ENCODE measurements at regions not wholly inside any gene's neighbourhood (a gene's known extent, or its start where the extent isn't known, plus 50 kb on each side); places are given as distances from the start of the nearest gene placed in this dataset.

DNA sequence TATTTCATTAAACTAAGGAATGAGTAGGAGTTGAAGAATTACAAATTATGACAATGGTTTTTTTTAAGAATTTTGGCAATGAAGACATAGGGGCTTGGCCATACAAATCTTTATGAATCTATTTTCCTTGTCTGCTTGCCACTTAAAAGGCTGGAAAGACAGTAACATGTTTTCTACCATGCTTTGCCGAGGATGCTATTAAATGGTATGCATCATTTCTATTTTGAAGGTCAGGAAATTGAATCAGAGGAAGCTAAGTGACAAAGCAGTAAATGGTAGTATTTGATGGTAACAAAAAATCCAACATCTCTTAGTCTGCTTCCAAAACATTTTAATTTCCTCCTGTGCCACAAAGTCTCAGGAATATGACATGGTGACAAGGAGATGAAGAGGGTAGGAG lies 287.2 kb downstream of the RFPL4B start:
- no peaks in the 10 kb centered on the region for H3K4me1 ChIP-seq (ENCODE audit: control insufficient read depth, insufficient read depth, low read depth, low read length)
- 100% methylated on average over 1 of the region's 1 CpG for WGBS
- no peak overlapping the region for H2BK12ac ChIP-seq (ENCODE audit: low read length in 2 of 2)
- H3K4me3 ChIP-seq (ENCODE audit: insufficient read depth in 1 of 2, low read depth in 1 of 2, low read length in 2 of 2) = no peak overlapping the region
- H3K4me2 ChIP-seq (ENCODE audit: low read length, poor library complexity, severe bottlenecking) = no peak overlapping the region
- H2BK15ac ChIP-seq (ENCODE audit: low read depth, poor library complexity, severe bottlenecking) = no peak overlapping the region
- no peak overlapping the region for H3K27ac ChIP-seq (ENCODE audit: low read length, poor library complexity, severe bottlenecking)
- no peaks in the 10 kb centered on the region for H3K79me1 ChIP-seq (replicated peaks; ENCODE audit: low read length, poor library complexity, severe bottlenecking)
- no peak overlapping the region for H3K14ac ChIP-seq (ENCODE audit: low read length in 2 of 2)
- H3K9me3 ChIP-seq (ENCODE audit: control insufficient read depth, low read length) = no peaks in the 10 kb centered on the region
- H4K91ac ChIP-seq (ENCODE audit: low read length) = no peak overlapping the region
- no peak for DNase-seq
- H3K4ac ChIP-seq (ENCODE audit: low read depth in 1 of 2, low read length in 2 of 2) = no peak overlapping the region
- H3K9ac ChIP-seq (ENCODE audit: low read length) = no peak overlapping the region
- H2AK5ac ChIP-seq (ENCODE audit: low read length, severe bottlenecking) = no peak overlapping the region
- no peak overlapping the region for H2BK120ac ChIP-seq (ENCODE audit: low read depth, low read length)
- H3K18ac ChIP-seq (ENCODE audit: low read depth in 1 of 2, low read length in 2 of 2) = no peak overlapping the region
- H3K27me3 ChIP-seq (ENCODE audit: control insufficient read depth in 1 of 2, insufficient read depth in 1 of 2, low read length in 2 of 2) = no peaks in the 10 kb centered on the region
- no peaks in the 10 kb centered on the region for H3K36me3 ChIP-seq (ENCODE audit: control insufficient read depth in 1 of 2, insufficient read depth in 2 of 2, low read depth in 1 of 2, low read length in 2 of 2)
- H2AFZ ChIP-seq (ENCODE audit: low read depth, low read length) = no peak overlapping the region
- no peak overlapping the region for H2BK5ac ChIP-seq (ENCODE audit: low read depth, low read length, poor library complexity, severe bottlenecking)
- H3K23ac ChIP-seq (ENCODE audit: low read length in 2 of 2) = no peak overlapping the region
- H4K8ac ChIP-seq (ENCODE audit: low read length) = no peak overlapping the region

DNA sequence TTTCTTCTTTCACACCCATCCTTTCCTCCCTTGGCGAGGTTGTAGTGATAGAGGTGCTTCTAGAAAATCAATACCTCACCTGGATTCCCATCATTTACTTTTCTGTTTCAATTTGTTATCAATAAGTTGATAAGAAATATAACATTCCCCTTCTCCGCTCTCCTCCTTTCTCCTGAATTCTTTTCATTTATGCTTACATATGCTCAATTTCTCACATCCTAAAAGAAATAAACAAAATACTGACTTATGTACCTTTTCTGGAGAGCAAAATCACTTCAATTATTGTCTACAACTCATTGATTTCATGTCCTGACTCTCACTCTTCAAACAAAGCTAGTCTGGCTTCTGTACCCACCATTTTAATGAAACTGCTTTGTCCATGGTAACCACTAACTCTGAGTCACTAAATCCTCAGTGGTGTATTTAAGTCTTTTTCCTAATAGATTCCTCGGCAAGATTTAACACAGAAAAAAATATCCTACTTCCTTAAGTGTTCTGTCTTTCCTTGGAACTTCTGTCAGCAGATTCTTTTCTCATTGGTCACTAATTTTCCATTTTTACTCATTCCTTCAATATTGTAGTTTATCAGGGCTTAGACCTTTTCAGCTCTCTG lies 289.6 kb downstream of the RFPL4B start:
- Histone ChIP-seq H2BK120ac (ENCODE audit: low read depth, low read length) (no peak overlapping the region), H3K27ac (ENCODE audit: low read length, poor library complexity, severe bottlenecking) (peak overlapping the region; percentile 38), H3K4me2 (ENCODE audit: low read length, poor library complexity, severe bottlenecking) (no peak overlapping the region), H3K9me3 (ENCODE audit: control insufficient read depth, low read length) (no peaks in the 10 kb centered on the region), H3K18ac (ENCODE audit: low read depth in 1 of 2, low read length in 2 of 2) (no peak overlapping the region), H2BK5ac (ENCODE audit: low read depth, low read length, poor library complexity, severe bottlenecking) (no peak overlapping the region), H2AFZ (ENCODE audit: low read depth, low read length) (no peak overlapping the region), H2AK5ac (ENCODE audit: low read length, severe bottlenecking) (no peak overlapping the region), H3K27me3 (ENCODE audit: control insufficient read depth in 1 of 2, insufficient read depth in 1 of 2, low read length in 2 of 2) (no peaks in the 10 kb centered on the region), H4K91ac (ENCODE audit: low read length) (no peak overlapping the region), H3K79me1 (replicated peaks; ENCODE audit: low read length, poor library complexity, severe bottlenecking) (no peaks in the 10 kb centered on the region), H3K4ac (ENCODE audit: low read depth in 1 of 2, low read length in 2 of 2) (no peak overlapping the region), H3K4me3 (ENCODE audit: insufficient read depth in 1 of 2, low read depth in 1 of 2, low read length in 2 of 2) (peak overlapping the region in 1 of 2 experiments; percentile 25), H3K9ac (ENCODE audit: low read length) (peak overlapping the region; percentile 59), H3K14ac (ENCODE audit: low read length in 2 of 2) (no peak overlapping the region), H3K36me3 (ENCODE audit: control insufficient read depth in 1 of 2, insufficient read depth in 2 of 2, low read depth in 1 of 2, low read length in 2 of 2) (no peaks in the 10 kb centered on the region), H3K23ac (ENCODE audit: low read length in 2 of 2) (no peak overlapping the region), H2BK12ac (ENCODE audit: low read length in 2 of 2) (no peak overlapping the region), H3K4me1 (ENCODE audit: control insufficient read depth, insufficient read depth, low read depth, low read length) (no peaks in the 10 kb centered on the region), H4K8ac (ENCODE audit: low read length) (no peak overlapping the region), H2BK15ac (ENCODE audit: low read depth, poor library complexity, severe bottlenecking) (no peak overlapping the region)
- peak; percentile 65 for DNase-seq
- 58% methylated on average over 2 of the region's 3 CpGs for WGBS

GRCh38 chr6:112639391-112639831 lies 292.3 kb downstream of the RFPL4B start:
- no peak overlapping the region for H3K4ac ChIP-seq (ENCODE audit: low read depth in 1 of 2, low read length in 2 of 2)
- no peak overlapping the region for H4K8ac ChIP-seq (ENCODE audit: low read length)
- no peaks in the 10 kb centered on the region for H3K27me3 ChIP-seq (ENCODE audit: control insufficient read depth in 1 of 2, insufficient read depth in 1 of 2, low read length in 2 of 2)
- peaks cover 2% of the 10 kb centered on the region for H3K4me1 ChIP-seq (ENCODE audit: control insufficient read depth, insufficient read depth, low read depth, low read length)
- no peaks in the 10 kb centered on the region for H3K79me1 ChIP-seq (replicated peaks; ENCODE audit: low read length, poor library complexity, severe bottlenecking)
- no peak overlapping the region for H2BK12ac ChIP-seq (ENCODE audit: low read length in 2 of 2)
- no peak overlapping the region for H2BK15ac ChIP-seq (ENCODE audit: low read depth, poor library complexity, severe bottlenecking)
- no peaks in the 10 kb centered on the region for H3K36me3 ChIP-seq (ENCODE audit: control insufficient read depth in 1 of 2, insufficient read depth in 2 of 2, low read depth in 1 of 2, low read length in 2 of 2)
- no peak overlapping the region for H3K14ac ChIP-seq (ENCODE audit: low read length in 2 of 2)
- no peak overlapping the region for H3K18ac ChIP-seq (ENCODE audit: low read depth in 1 of 2, low read length in 2 of 2)
- no peak overlapping the region for H2BK5ac ChIP-seq (ENCODE audit: low read depth, low read length, poor library complexity, severe bottlenecking)
- H3K27ac ChIP-seq (ENCODE audit: low read length, poor library complexity, severe bottlenecking) = no peak overlapping the region
- no peak overlapping the region for H3K4me3 ChIP-seq (ENCODE audit: insufficient read depth in 1 of 2, low read depth in 1 of 2, low read length in 2 of 2)
- no peak overlapping the region for H2AK5ac ChIP-seq (ENCODE audit: low read length, severe bottlenecking)
- H2BK120ac ChIP-seq (ENCODE audit: low read depth, low read length) = no peak overlapping the region
- H3K9ac ChIP-seq (ENCODE audit: low read length) = no peak overlapping the region
- H3K4me2 ChIP-seq (ENCODE audit: low read length, poor library complexity, severe bottlenecking) = no peak overlapping the region
- peak; percentile 32 for DNase-seq
- no peak overlapping the region for H2AFZ ChIP-seq (ENCODE audit: low read depth, low read length)
- no peak overlapping the region for H3K23ac ChIP-seq (ENCODE audit: low read length in 2 of 2)
- H4K91ac ChIP-seq (ENCODE audit: low read length) = no peak overlapping the region
- no peaks in the 10 kb centered on the region for H3K9me3 ChIP-seq (ENCODE audit: control insufficient read depth, low read length)

DNA sequence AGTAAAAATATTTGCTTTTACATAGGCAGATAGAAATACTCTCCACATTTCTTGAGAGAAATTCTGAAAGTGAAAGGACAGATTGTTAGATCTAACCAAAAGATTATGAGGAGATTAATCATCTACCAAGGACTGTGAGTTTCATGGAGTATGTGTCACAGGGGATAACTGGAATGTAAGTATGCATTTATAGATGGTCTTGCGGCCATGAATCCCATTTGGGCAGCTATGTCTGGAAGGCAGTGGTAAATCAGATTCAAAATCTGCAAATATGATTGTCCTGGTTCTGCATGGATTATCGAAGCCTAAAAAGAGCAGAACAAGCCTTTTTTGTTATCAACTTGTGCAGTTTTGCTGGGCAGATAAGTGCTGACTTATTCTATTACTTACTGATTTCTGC lies 293.8 kb downstream of the RFPL4B start:
- H4K91ac ChIP-seq (ENCODE audit: low read length) = no peak overlapping the region
- peaks cover 2% of the 10 kb centered on the region for H3K4me1 ChIP-seq (ENCODE audit: control insufficient read depth, insufficient read depth, low read depth, low read length)
- H4K8ac ChIP-seq (ENCODE audit: low read length) = no peak overlapping the region
- no peak overlapping the region for H3K14ac ChIP-seq (ENCODE audit: low read length in 2 of 2)
- peak overlapping the region; percentile 28 for H3K4me2 ChIP-seq (ENCODE audit: low read length, poor library complexity, severe bottlenecking)
- peak; percentile 60 for DNase-seq
- H3K4me3 ChIP-seq (ENCODE audit: insufficient read depth in 1 of 2, low read depth in 1 of 2, low read length in 2 of 2) = peak overlapping the region in 1 of 2 experiments; percentile 67
- no peak overlapping the region for H2BK120ac ChIP-seq (ENCODE audit: low read depth, low read length)
- H3K79me1 ChIP-seq (replicated peaks; ENCODE audit: low read length, poor library complexity, severe bottlenecking) = no peaks in the 10 kb centered on the region
- H3K27ac ChIP-seq (ENCODE audit: low read length, poor library complexity, severe bottlenecking) = peak overlapping the region; percentile 96
- H2AFZ ChIP-seq (ENCODE audit: low read depth, low read length) = no peak overlapping the region
- no peak overlapping the region for H3K4ac ChIP-seq (ENCODE audit: low read depth in 1 of 2, low read length in 2 of 2)
- H2BK12ac ChIP-seq (ENCODE audit: low read length in 2 of 2) = no peak overlapping the region
- H3K23ac ChIP-seq (ENCODE audit: low read length in 2 of 2) = no peak overlapping the region
- no peaks in the 10 kb centered on the region for H3K36me3 ChIP-seq (ENCODE audit: control insufficient read depth in 1 of 2, insufficient read depth in 2 of 2, low read depth in 1 of 2, low read length in 2 of 2)
- H2BK5ac ChIP-seq (ENCODE audit: low read depth, low read length, poor library complexity, severe bottlenecking) = no peak overlapping the region
- no peak overlapping the region for H2BK15ac ChIP-seq (ENCODE audit: low read depth, poor library complexity, severe bottlenecking)
- WGBS = 71% methylated on average over 2 of the region's 2 CpGs
- H3K27me3 ChIP-seq (ENCODE audit: control insufficient read depth in 1 of 2, insufficient read depth in 1 of 2, low read length in 2 of 2) = no peaks in the 10 kb centered on the region
- no peak overlapping the region for H3K18ac ChIP-seq (ENCODE audit: low read depth in 1 of 2, low read length in 2 of 2)
- H3K9me3 ChIP-seq (ENCODE audit: control insufficient read depth, low read length) = no peaks in the 10 kb centered on the region
- H2AK5ac ChIP-seq (ENCODE audit: low read length, severe bottlenecking) = no peak overlapping the region
- H3K9ac ChIP-seq (ENCODE audit: low read length) = peak overlapping the region; percentile 54

All from mesenchymal stem cell (in vitro differentiated cells and primary cell).